HEK293T (cell line): ENCODE measurements at regions not wholly inside any gene's neighbourhood (a gene's known extent, or its start where the extent isn't known, plus 50 kb on each side); places are given as distances from the start of the nearest gene placed in this dataset.

Experiments
- CTCF ChIA-PET: fragments of 350-600 bp; formaldehyde crosslinking; extraction: SDS; loops from one replicate; lab custom pipeline; 2021; ENCODE audit warnings: antibody characterized with exemption, inconsistent platforms; lab: Yijun Ruan, JAX
- POLR2A ChIA-PET: fragments of 350-600 bp; formaldehyde crosslinking; extraction: SDS; loops from one replicate; lab custom pipeline; 2020; ENCODE audit warnings: antibody characterized with exemption, inconsistent platforms; lab: Yijun Ruan, JAX
- DNase-seq: peaks from one replicate; pipeline ENCODE4 v3.0.0; 2012; ENCODE audit warnings: mixed read lengths; ENCODE audit errors: extremely low spot score
- ARNT ChIP-seq: fragments of 450-650 bp; IDR thresholded peaks from 2 replicates; pipeline ENCODE4 v1.6.1; 2017; ENCODE audit warnings: mild to moderate bottlenecking
- BHLHE40 ChIP-seq: fragments of 450-650 bp; IDR thresholded peaks from 2 replicates; pipeline ENCODE4 v1.6.1; 2016; ENCODE audit warnings: mild to moderate bottlenecking, moderate library complexity, borderline replicate concordance
- CTBP1 ChIP-seq: fragments of 450-650 bp; IDR thresholded peaks from 2 replicates; pipeline ENCODE4 v1.6.1; 2016; ENCODE audit warnings: borderline replicate concordance
- ELF4 ChIP-seq: fragments of 450-650 bp; IDR thresholded peaks from 2 replicates; pipeline ENCODE4 v1.6.1; 2017; ENCODE audit warnings: antibody characterized with exemption
- FOXA1 ChIP-seq: fragments of 450-650 bp; IDR thresholded peaks from 2 replicates; pipeline ENCODE4 v1.6.1; 2016; ENCODE audit warnings: mild to moderate bottlenecking
- FOXK2 ChIP-seq: fragments of 450-650 bp; IDR thresholded peaks from 2 replicates; pipeline ENCODE4 v1.6.1; 2016; ENCODE audit warnings: mild to moderate bottlenecking
- FOXM1 ChIP-seq: fragments of 450-650 bp; IDR thresholded peaks from 2 replicates; pipeline ENCODE4 v1.6.1; 2017; ENCODE audit warnings: mild to moderate bottlenecking, borderline replicate concordance
- HDGF ChIP-seq: fragments of 450-650 bp; IDR thresholded peaks from 2 replicates; pipeline ENCODE4 v1.6.1; 2017; ENCODE audit warnings: antibody characterized with exemption, borderline replicate concordance
- L3MBTL2 ChIP-seq: fragments of 450-650 bp; conservative IDR thresholded peaks from 2 replicates; pipeline ENCODE4 v1.6.1; 2016; ENCODE audit warnings: mild to moderate bottlenecking
- LEF1 ChIP-seq: fragments of 450-650 bp; IDR thresholded peaks from 2 replicates; pipeline ENCODE4 v1.6.1; 2017; ENCODE audit warnings: mild to moderate bottlenecking, borderline replicate concordance
- NFRKB ChIP-seq: fragments of 450-650 bp; IDR thresholded peaks from 2 replicates; pipeline ENCODE4 v1.6.1; 2016; ENCODE audit warnings: mild to moderate bottlenecking, moderate library complexity
- SP1 ChIP-seq: fragments of 450-650 bp; IDR thresholded peaks from 2 replicates; pipeline ENCODE4 v1.6.1; 2017
- SUZ12 ChIP-seq: fragments of 450-650 bp; IDR thresholded peaks from 2 replicates; pipeline ENCODE4 v1.6.1; 2016; ENCODE audit warnings: mild to moderate bottlenecking
- TARDBP ChIP-seq: fragments of 450-650 bp; IDR thresholded peaks from 2 replicates; pipeline ENCODE4 v1.6.1; 2016
- ZNF384 ChIP-seq: fragments of 450-650 bp; IDR thresholded peaks from 2 replicates; pipeline ENCODE4 v1.6.1; 2016
- TF ChIP-seq, protein P1 (sequence below): fragments of 450-650 bp; IDR thresholded peaks from 2 replicates; pipeline ENCODE4 v1.6.1; 2016

- CTCF ChIA-PET: no interaction called here
- POLR2A ChIA-PET: no interaction called here
- no peak for DNase-seq
- TF ChIP-seq HDGF: no peak
- TF ChIP-seq FOXK2: no peak
- TF ChIP-seq SUZ12: no peak
- TF ChIP-seq, protein P1, sequence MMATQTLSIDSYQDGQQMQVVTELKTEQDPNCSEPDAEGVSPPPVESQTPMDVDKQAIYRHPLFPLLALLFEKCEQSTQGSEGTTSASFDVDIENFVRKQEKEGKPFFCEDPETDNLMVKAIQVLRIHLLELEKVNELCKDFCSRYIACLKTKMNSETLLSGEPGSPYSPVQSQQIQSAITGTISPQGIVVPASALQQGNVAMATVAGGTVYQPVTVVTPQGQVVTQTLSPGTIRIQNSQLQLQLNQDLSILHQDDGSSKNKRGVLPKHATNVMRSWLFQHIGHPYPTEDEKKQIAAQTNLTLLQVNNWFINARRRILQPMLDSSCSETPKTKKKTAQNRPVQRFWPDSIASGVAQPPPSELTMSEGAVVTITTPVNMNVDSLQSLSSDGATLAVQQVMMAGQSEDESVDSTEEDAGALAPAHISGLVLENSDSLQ: no peak
- TF ChIP-seq ZNF384: no peak
- no peak for TF ChIP-seq LEF1
- TF ChIP-seq NFRKB: no peak
- no peak for TF ChIP-seq TARDBP
- TF ChIP-seq CTBP1: no peak
- TF ChIP-seq FOXA1: no peak
- no peak for TF ChIP-seq ARNT
- no peak for TF ChIP-seq BHLHE40
- TF ChIP-seq SP1: no peak
- TF ChIP-seq FOXM1: no peak
- no peak for TF ChIP-seq L3MBTL2
- no peak for TF ChIP-seq ELF4
These were observed 109.7 kb downstream of the TMTC3 start for GRCh38 chr12:88251798-88252197.

DNA sequence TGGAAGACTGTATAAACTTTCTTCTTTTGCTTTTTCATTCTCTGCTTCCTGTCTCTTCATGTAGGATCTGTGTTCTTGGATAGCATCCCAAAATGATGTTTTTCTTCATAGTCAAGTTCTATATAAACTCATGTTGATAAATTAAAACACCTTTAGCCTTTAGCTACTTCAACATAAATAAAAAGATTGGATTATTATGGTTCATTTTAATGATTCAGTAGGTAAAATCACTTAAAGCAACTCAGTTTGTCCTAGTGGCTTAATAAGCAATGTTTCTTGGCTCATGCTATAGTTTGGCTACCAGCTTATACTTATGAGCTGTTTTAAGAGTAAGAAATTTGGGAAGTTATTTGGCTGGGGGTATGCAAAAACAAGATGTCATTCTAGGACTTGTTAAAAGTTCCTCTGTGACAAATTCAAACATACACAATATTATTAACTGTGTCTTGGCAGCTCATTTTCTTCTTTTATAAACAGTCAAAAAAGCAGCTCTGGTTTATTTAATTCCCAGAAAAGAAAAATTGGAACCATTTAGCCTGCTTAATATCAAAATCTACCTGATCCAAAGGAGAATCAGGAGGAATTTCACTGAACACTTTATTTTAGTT is 111.4 kb downstream of the TMTC3 start:
- ChIA-PET POLR2A (no interaction called here), CTCF (no interaction called here)
- no peak for DNase-seq
- TF ChIP-seq ARNT: no peak
- TF ChIP-seq ELF4: no peak
- TF ChIP-seq FOXM1: no peak
- TF ChIP-seq BHLHE40: no peak
- TF ChIP-seq FOXA1: no peak
- TF ChIP-seq, protein P1: no peak
- no peak for TF ChIP-seq L3MBTL2
- TF ChIP-seq CTBP1: no peak
- no peak for TF ChIP-seq HDGF
- no peak for TF ChIP-seq SP1

DNA sequence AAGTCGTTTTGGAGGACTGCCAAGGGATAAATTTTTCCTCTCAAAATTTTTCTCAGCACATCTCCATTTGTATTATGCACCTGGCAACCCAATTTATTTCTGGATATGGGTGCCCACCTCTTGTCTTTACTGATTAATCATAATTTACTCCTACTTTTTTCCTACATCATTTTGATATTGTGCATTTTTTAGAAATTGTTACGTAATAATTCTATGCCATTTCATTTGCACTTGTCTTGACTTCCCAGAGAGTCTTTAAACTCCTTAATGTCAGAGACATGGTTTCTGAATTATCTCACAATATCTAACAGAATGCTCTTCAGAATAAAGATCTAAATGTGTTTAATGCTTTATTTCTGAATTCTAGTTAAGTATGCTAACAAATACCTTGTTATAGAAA is 113.1 kb downstream of the TMTC3 start:
- CTCF ChIA-PET: no interaction called here
- TF ChIP-seq ELF4: no peak
- no peak for TF ChIP-seq CTBP1
- no peak for TF ChIP-seq ARNT
- no peak for TF ChIP-seq TARDBP
- no peak for TF ChIP-seq LEF1
- TF ChIP-seq SUZ12: no peak
- no peak for TF ChIP-seq FOXK2
- TF ChIP-seq FOXA1: no peak
- TF ChIP-seq, protein P1: no peak
- TF ChIP-seq NFRKB: no peak
- TF ChIP-seq HDGF: no peak
- no peak for TF ChIP-seq ZNF384
- TF ChIP-seq L3MBTL2: no peak
- TF ChIP-seq BHLHE40: no peak
- TF ChIP-seq FOXM1: no peak
- TF ChIP-seq SP1: no peak
- DNase-seq: no peak
- POLR2A ChIA-PET: no interaction called here

DNA sequence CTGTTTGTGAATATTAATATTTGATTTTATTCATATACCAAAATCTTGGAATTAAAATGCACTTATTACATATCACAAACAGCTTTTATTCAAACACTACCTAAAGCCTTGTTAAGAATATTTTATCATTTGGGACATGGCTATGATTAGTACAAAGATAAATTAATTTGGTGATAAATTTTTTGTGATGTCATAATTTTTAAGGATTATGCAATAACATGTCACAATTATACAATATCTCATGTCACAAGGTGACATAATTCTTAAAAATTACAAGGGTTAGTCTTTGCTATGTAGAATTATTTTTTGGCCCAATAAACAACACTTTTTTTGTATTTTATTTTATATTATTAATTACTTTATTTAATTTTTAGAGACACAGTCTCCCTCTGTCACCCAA is 113.7 kb downstream of the TMTC3 start:
- POLR2A ChIA-PET: no interaction called here
- TF ChIP-seq SP1: no peak
- TF ChIP-seq FOXM1: no peak
- TF ChIP-seq ZNF384: no peak
- TF ChIP-seq, protein P1: no peak
- TF ChIP-seq ELF4: no peak
- no peak for TF ChIP-seq NFRKB
- TF ChIP-seq HDGF: no peak
- TF ChIP-seq CTBP1: no peak
- no peak for TF ChIP-seq ARNT
- TF ChIP-seq BHLHE40: no peak
- TF ChIP-seq LEF1: no peak
- no peak for TF ChIP-seq TARDBP
- no peak for TF ChIP-seq FOXA1
- no peak for TF ChIP-seq FOXK2
- TF ChIP-seq L3MBTL2: no peak
- TF ChIP-seq SUZ12: no peak
- no peak for DNase-seq
- CTCF ChIA-PET: no interaction called here

DNA sequence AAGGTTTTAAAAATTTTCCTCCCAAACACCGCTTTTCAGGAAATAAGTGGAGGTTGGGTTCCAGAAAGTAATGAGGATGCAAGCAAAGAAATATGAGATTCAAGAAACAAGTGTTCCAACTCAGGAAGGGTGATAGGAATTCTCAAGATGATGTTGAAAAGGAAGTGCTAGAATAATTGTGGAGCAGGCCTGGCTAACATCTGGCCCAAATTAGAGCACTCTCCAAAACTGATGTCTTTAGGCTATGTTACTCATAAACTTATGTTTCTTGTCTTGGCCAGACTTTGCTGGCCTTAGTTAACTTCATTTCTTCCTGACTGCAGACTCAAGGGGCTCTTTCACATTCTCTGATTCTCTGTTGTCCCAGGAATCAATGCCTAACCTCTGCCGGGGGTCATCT is 116.3 kb downstream of the TMTC3 start:
- TF ChIP-seq SUZ12 (no peak), BHLHE40 (no peak), ELF4 (no peak), ZNF384 (no peak), FOXA1 (no peak), TARDBP (no peak), HDGF (no peak), LEF1 (no peak), FOXM1 (no peak), SP1 (no peak), FOXK2 (no peak), NFRKB (no peak), CTBP1 (no peak), L3MBTL2 (no peak), ARNT (no peak)
- TF ChIP-seq, protein P1: no peak
- ChIA-PET CTCF (no interaction called here), POLR2A (no interaction called here)
- DNase-seq: no peak
